ENCODE measurements at regions not wholly inside any gene's neighbourhood (a gene's known extent, or its start where the extent isn't known, plus 50 kb on each side); places are given as distances from the start of the nearest gene placed in this dataset.
"Not testable (repeated sequence)": the region's sequence is repeated elsewhere in the genome, so short reads cannot be mapped to it uniquely, and the experiment has no call there.

GRCh38 chr6:26811486-26812116 is 152.1 kb upstream of the ZNF322 start:
- not testable (repeated sequence) for H3K27ac Mint-ChIP-seq; DNase-seq (ENCODE audit: low spot score, unreplicated experiment); H3K9me3 Mint-ChIP-seq (ENCODE audit: low read depth); H3K36me3 Mint-ChIP-seq (ENCODE audit: insufficient read depth); H3K4me3 Mint-ChIP-seq (ENCODE audit: low read depth); H3K4me1 Mint-ChIP-seq (ENCODE audit: low read depth); H3K27me3 Mint-ChIP-seq

DNA sequence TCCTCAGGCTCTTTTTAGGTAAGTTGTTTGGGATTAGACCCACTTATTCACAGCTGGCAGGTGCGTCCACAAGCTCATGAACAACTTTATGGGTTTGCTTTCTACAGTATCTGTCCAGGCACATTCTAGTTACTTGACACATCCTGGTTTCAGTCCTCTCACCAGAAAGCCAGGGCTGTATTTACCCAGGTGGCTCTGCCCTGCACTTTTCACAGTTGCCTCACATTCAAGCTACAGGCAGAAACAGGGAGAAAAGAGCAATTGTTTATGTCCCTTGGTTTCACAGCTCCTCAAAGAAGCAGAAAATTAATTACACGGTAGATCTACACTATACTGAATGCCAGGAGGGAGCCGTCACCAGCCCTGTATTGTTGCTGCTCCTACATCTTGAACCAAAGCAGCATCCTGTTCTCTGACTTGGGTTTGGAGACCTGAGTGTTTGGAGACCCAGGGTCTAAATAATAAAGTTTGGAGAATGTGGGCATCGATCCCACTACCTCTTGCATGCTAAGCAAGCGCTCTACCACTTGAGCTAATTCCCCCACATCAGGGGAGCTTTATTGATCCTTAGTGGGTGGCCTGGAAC is 159.2 kb upstream of the ZNF322 start:
- DNase-seq (ENCODE audit: low spot score, unreplicated experiment); H3K4me1 Mint-ChIP-seq (ENCODE audit: low read depth); H3K27me3 Mint-ChIP-seq; H3K27ac Mint-ChIP-seq; H3K9me3 Mint-ChIP-seq (ENCODE audit: low read depth); H3K4me3 Mint-ChIP-seq (ENCODE audit: low read depth); H3K36me3 Mint-ChIP-seq (ENCODE audit: insufficient read depth): not testable (repeated sequence)

GRCh38 chr6:26827965-26828364 is 168.4 kb upstream of the ZNF322 start:
- H3K27ac Mint-ChIP-seq; H3K4me1 Mint-ChIP-seq (ENCODE audit: low read depth); H3K27me3 Mint-ChIP-seq; H3K36me3 Mint-ChIP-seq (ENCODE audit: insufficient read depth); DNase-seq (ENCODE audit: low spot score, unreplicated experiment); H3K9me3 Mint-ChIP-seq (ENCODE audit: low read depth); H3K4me3 Mint-ChIP-seq (ENCODE audit: low read depth): not testable (repeated sequence)

DNA sequence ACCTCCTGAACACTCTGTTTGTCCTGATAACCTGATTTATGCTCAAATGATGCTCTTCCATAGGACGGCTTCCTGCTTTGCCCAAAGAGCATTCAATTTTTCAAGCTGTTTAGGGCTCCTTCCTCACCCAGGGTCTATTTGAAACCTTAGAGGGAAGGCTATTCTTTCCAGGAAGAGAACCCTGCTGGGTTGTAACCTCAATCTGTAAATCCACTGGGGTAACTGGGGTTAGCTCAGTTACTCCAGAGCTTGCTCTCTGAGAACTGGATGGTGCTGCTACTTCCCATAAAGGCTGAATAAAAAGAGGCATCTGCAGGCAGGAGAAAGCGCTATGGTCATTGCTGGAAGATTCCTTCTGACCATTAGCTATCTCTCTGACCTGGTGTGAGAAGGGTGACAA is 169.9 kb upstream of the ZNF322 start:
- not testable (repeated sequence) for H3K4me3 Mint-ChIP-seq (ENCODE audit: low read depth); DNase-seq (ENCODE audit: low spot score, unreplicated experiment); H3K36me3 Mint-ChIP-seq (ENCODE audit: insufficient read depth); H3K4me1 Mint-ChIP-seq (ENCODE audit: low read depth); H3K27me3 Mint-ChIP-seq; H3K27ac Mint-ChIP-seq; H3K9me3 Mint-ChIP-seq (ENCODE audit: low read depth)

DNA sequence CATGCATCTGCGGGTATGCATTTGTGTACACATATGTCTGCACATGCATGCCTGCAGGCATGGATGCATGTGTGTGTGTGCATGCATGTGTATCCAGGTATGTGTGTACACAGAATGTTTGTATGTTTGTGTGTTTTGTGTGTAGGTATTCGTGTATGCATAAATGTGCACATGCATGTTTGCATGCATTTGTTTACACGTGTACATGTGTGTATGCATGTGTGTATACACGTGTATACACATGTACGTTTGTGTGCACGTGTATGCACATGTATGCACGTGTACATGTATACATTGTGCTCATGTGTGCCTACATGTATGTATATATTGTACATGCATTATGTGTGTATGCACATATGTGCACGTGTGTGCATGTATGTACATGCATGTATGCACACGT is 171.4 kb upstream of the ZNF322 start:
- not testable (repeated sequence) for H3K9me3 Mint-ChIP-seq (ENCODE audit: low read depth); H3K4me1 Mint-ChIP-seq (ENCODE audit: low read depth); DNase-seq (ENCODE audit: low spot score, unreplicated experiment); H3K27me3 Mint-ChIP-seq; H3K4me3 Mint-ChIP-seq (ENCODE audit: low read depth); H3K36me3 Mint-ChIP-seq (ENCODE audit: insufficient read depth); H3K27ac Mint-ChIP-seq

- H3K4me1 Mint-ChIP-seq (ENCODE audit: low read depth); H3K4me3 Mint-ChIP-seq (ENCODE audit: low read depth); H3K27me3 Mint-ChIP-seq; H3K27ac Mint-ChIP-seq; H3K9me3 Mint-ChIP-seq (ENCODE audit: low read depth); DNase-seq (ENCODE audit: low spot score, unreplicated experiment); H3K36me3 Mint-ChIP-seq (ENCODE audit: insufficient read depth): not testable (repeated sequence)
These were observed 176.2 kb upstream of the ZNF322 start for GRCh38 chr6:26835707-26836106.

- not testable (repeated sequence) for H3K4me3 Mint-ChIP-seq (ENCODE audit: low read depth); H3K9me3 Mint-ChIP-seq (ENCODE audit: low read depth); DNase-seq (ENCODE audit: low spot score, unreplicated experiment); H3K27ac Mint-ChIP-seq; H3K4me1 Mint-ChIP-seq (ENCODE audit: low read depth); H3K36me3 Mint-ChIP-seq (ENCODE audit: insufficient read depth); H3K27me3 Mint-ChIP-seq
These were observed 177.1 kb upstream of the ZNF322 start for GRCh38 chr6:26836657-26837056.

DNA sequence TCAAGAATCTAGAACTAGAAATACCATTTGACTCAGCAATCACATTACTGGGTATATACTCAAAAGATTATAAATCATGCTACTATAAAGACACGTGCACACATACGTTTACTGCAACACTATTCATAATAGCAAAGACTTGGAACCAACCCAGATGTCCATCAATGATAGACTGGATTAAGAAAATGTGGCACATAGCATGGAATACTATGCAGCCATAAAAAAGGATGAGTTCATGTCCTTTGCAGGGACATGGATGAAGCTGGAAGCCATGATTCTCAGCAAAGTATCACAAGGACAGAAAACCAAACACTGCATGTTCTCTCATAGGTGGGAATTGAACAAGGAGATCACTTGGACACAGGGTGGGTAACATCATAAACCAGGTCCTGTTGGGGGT is 185.3 kb upstream of the ZNF322 start:
- not testable (repeated sequence) for H3K27ac Mint-ChIP-seq; H3K36me3 Mint-ChIP-seq (ENCODE audit: insufficient read depth); H3K4me3 Mint-ChIP-seq (ENCODE audit: low read depth); DNase-seq (ENCODE audit: low spot score, unreplicated experiment); H3K9me3 Mint-ChIP-seq (ENCODE audit: low read depth); H3K27me3 Mint-ChIP-seq; H3K4me1 Mint-ChIP-seq (ENCODE audit: low read depth)

DNA sequence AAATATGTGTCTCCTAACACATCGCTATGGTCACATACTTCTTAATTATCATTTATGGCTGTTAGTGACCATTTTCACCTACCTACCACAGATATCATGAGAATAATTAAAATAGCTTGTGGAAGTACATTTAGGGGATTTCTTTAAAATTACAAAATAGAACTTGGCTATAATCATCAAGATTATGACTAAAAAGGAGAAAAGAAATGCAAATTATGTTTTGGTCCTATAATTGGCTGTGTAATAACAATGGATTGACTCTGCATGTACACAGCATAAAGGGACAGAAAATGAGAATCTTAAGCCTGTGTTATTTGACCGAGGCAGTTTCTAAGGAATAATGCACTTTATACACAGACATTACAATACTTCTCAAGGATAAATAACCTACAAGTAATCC is 197.7 kb upstream of the ZNF322 start:
- H3K36me3 Mint-ChIP-seq (ENCODE audit: insufficient read depth); H3K9me3 Mint-ChIP-seq (ENCODE audit: low read depth); H3K4me1 Mint-ChIP-seq (ENCODE audit: low read depth); H3K27me3 Mint-ChIP-seq; H3K27ac Mint-ChIP-seq; H3K4me3 Mint-ChIP-seq (ENCODE audit: low read depth); DNase-seq (ENCODE audit: low spot score, unreplicated experiment): not testable (repeated sequence)

DNA sequence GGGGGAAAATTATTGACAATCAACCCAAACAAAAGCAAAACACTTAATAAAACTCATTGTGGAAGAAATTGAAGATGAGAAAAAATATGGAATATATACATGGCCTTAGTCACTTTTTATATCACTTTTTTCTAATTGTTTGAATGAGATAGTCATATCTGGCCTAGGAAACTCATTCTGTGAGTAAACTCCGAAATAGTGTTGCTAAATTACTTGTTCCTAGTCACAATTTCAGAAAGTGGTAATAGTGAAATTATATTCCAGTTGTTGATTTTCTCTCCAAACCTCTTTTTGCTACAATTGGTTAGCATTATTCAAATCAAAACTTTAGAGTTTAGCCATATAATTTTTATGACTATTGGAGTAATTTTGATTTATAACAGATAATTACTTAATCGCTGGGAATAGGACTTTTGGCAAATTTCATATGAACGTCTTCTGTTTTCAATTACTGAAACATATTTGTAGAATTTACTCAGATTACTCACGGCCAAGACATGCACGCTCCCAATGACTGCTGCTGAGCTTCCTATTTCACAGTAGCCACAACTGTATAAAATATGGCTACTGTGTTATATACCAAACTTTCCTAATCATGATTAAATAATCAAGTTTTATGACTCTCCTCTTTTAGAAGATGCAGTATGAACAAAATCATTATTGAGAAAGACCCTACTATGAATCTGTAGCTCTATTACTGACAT is 199.7 kb upstream of the ZNF322 start:
- DNase-seq (ENCODE audit: low spot score, unreplicated experiment); H3K9me3 Mint-ChIP-seq (ENCODE audit: low read depth); H3K4me3 Mint-ChIP-seq (ENCODE audit: low read depth); H3K36me3 Mint-ChIP-seq (ENCODE audit: insufficient read depth); H3K4me1 Mint-ChIP-seq (ENCODE audit: low read depth); H3K27ac Mint-ChIP-seq; H3K27me3 Mint-ChIP-seq: not testable (repeated sequence)

- H3K4me3 Mint-ChIP-seq (ENCODE audit: low read depth); H3K9me3 Mint-ChIP-seq (ENCODE audit: low read depth); H3K4me1 Mint-ChIP-seq (ENCODE audit: low read depth); DNase-seq (ENCODE audit: low spot score, unreplicated experiment); H3K27me3 Mint-ChIP-seq; H3K36me3 Mint-ChIP-seq (ENCODE audit: insufficient read depth); H3K27ac Mint-ChIP-seq: not testable (repeated sequence)
These were observed 200.2 kb upstream of the ZNF322 start for GRCh38 chr6:26859771-26860163.

- not testable (repeated sequence) for DNase-seq (ENCODE audit: low spot score, unreplicated experiment); H3K9me3 Mint-ChIP-seq (ENCODE audit: low read depth); H3K36me3 Mint-ChIP-seq (ENCODE audit: insufficient read depth); H3K4me1 Mint-ChIP-seq (ENCODE audit: low read depth); H3K27me3 Mint-ChIP-seq; H3K27ac Mint-ChIP-seq; H3K4me3 Mint-ChIP-seq (ENCODE audit: low read depth)
These were observed 202.4 kb upstream of the ZNF322 start for GRCh38 chr6:26861913-26862312.

DNA sequence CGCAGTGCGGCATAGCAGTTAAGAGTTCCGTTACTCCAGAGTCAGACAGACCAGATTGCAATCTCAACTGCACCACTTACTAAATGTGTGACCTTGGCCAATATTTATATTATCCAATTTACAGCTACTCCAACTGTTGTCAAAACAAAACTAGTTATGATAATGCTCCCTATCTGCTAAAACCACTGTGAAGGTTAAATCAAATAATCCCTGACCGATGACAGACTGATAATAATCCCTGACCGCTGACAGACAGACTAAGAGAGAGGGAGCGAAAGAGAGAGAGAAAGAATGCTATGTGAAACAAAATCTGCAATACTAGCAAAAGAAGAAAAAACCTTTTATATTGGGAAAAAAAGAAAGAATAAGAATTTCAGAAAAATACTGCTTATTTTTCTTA is 204.1 kb upstream of the ZNF322 start:
- not testable (repeated sequence) for H3K4me1 Mint-ChIP-seq (ENCODE audit: low read depth); H3K9me3 Mint-ChIP-seq (ENCODE audit: low read depth); DNase-seq (ENCODE audit: low spot score, unreplicated experiment); H3K27me3 Mint-ChIP-seq; H3K4me3 Mint-ChIP-seq (ENCODE audit: low read depth); H3K27ac Mint-ChIP-seq; H3K36me3 Mint-ChIP-seq (ENCODE audit: insufficient read depth)

Data from progenitor cell of endocrine pancreas (in vitro differentiated cells).